CD4-positive, alpha-beta T cell treated with Interleukin-15 for 1 hour (primary cell): ENCODE measurements at regions not wholly inside any gene's neighbourhood (a gene's known extent, or its start where the extent isn't known, plus 50 kb on each side); places are given as distances from the start of the nearest gene placed in this dataset.
"Not testable (repeated sequence)": the region's sequence is repeated elsewhere in the genome, so short reads cannot be mapped to it uniquely, and the experiment has no call there.

ENCODE experiments used
- DNase-seq: peaks from one replicate; pipeline ENCODE4 v3.0.0-alpha.2; 2020

GRCh38 chr9:134547161-134548100 lies 94.2 kb upstream of the COL5A1 start:
- no peak for DNase-seq

- DNase-seq, result no peak
Measured at GRCh38 chr9:134548185-134548584, 93.4 kb upstream of the COL5A1 start.

- DNase-seq, result no peak
Measured at GRCh38 chr9:134548618-134549017, 93.0 kb upstream of the COL5A1 start.

GRCh38 chr9:134549336-134549735 lies 92.3 kb upstream of the COL5A1 start:
- no peak for DNase-seq

- not testable (repeated sequence) for DNase-seq
Measured at GRCh38 chr9:134550081-134550480, 91.5 kb upstream of the COL5A1 start.

- DNase-seq, result no peak
Measured at GRCh38 chr9:134550584-134550983, 91.0 kb upstream of the COL5A1 start.

GRCh38 chr9:134551176-134551575 lies 90.4 kb upstream of the COL5A1 start:
- DNase-seq, result no peak

GRCh38 chr9:134551644-134552348 lies 89.8 kb upstream of the COL5A1 start:
- peak; percentile 19 for DNase-seq

GRCh38 chr9:134552349-134552990 lies 89.1 kb upstream of the COL5A1 start:
- DNase-seq, result no peak

- DNase-seq, result no peak
Measured at GRCh38 chr9:134553061-134553891, 88.3 kb upstream of the COL5A1 start.

GRCh38 chr9:134553996-134554372 lies 87.6 kb upstream of the COL5A1 start:
- DNase-seq, result no peak

- DNase-seq, result no peak
Measured at GRCh38 chr9:134554373-134555093, 87.1 kb upstream of the COL5A1 start.

GRCh38 chr9:134555094-134555650 lies 86.4 kb upstream of the COL5A1 start:
- no peak for DNase-seq

- DNase-seq, result no peak
Measured at GRCh38 chr9:134556531-134557068, 85.0 kb upstream of the COL5A1 start.

GRCh38 chr9:134557331-134557730 lies 84.3 kb upstream of the COL5A1 start:
- no peak for DNase-seq

- DNase-seq, result no peak
Measured at GRCh38 chr9:134558124-134558905, 83.3 kb upstream of the COL5A1 start.

GRCh38 chr9:134559013-134559412 lies 82.6 kb upstream of the COL5A1 start:
- no peak for DNase-seq

- DNase-seq, result no peak
Measured at GRCh38 chr9:134560206-134560605, 81.4 kb upstream of the COL5A1 start.

GRCh38 chr9:134560654-134561053 lies 80.9 kb upstream of the COL5A1 start:
- DNase-seq, result no peak

- no peak for DNase-seq
Measured at GRCh38 chr9:134561427-134562145, 80.0 kb upstream of the COL5A1 start.
